ENCODE measurements at regions not wholly inside any gene's neighbourhood (a gene's known extent, or its start where the extent isn't known, plus 50 kb on each side); places are given as distances from the start of the nearest gene placed in this dataset.
"Not testable (repeated sequence)": the region's sequence is repeated elsewhere in the genome, so short reads cannot be mapped to it uniquely, and the experiment has no call there.

GRCh38 chr20:57110121-57111027 lies 156.1 kb downstream of the BMP7 start:
- DNase-seq (ENCODE audit: low read depth in 4 of 4, low spot score in 3 of 4): not testable (repeated sequence)

- DNase-seq (ENCODE audit: low read depth in 4 of 4, low spot score in 3 of 4): no peak
These were observed 155.4 kb downstream of the BMP7 start for GRCh38 chr20:57111028-57111373.

GRCh38 chr20:57112448-57112847 lies 154.0 kb downstream of the BMP7 start:
- no peak for DNase-seq (ENCODE audit: low read depth in 4 of 4, low spot score in 3 of 4)

GRCh38 chr20:57114290-57115005 lies 152.0 kb downstream of the BMP7 start:
- DNase-seq (ENCODE audit: low read depth in 4 of 4, low spot score in 3 of 4): no peak

GRCh38 chr20:57117296-57117695 lies 149.1 kb downstream of the BMP7 start:
- no peak for DNase-seq (ENCODE audit: low read depth in 4 of 4, low spot score in 3 of 4)

- no peak for DNase-seq (ENCODE audit: low read depth in 4 of 4, low spot score in 3 of 4)
These were observed 148.2 kb downstream of the BMP7 start for GRCh38 chr20:57118107-57118769.

Measured in right renal pelvis (tissue), 4 donors.